ENCODE measurements at regions not wholly inside any gene's neighbourhood (a gene's known extent, or its start where the extent isn't known, plus 50 kb on each side); places are given as distances from the start of the nearest gene placed in this dataset.

GRCh38 chr7:110522761-110523200 lies 568.1 kb upstream of the LRRN3 start (continued):
- TF ChIP-seq, protein P1, sequence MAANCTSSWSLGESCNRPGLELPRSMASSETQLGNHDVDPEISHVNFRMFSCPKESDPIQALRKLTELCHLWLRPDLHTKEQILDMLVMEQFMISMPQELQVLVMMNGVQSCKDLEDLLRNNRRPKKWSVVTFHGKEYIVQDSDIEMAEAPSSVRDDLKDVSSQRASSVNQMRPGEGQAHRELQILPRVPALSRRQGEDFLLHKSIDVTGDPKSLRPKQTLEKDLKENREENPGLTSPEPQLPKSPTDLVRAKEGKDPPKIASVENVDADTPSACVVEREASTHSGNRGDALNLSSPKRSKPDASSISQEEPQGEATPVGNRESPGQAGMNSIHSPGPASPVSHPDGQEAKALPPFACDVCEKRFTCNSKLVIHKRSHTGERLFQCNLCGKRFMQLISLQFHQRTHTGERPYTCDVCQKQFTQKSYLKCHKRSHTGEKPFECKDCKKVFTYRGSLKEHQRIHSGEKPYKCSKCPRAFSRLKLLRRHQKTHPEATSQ (CRISPR knock-in tag; IDR thresholded peaks at IDR 0.05; ENCODE audit: borderline replicate concordance): peak; percentile 85; the same call in 1 of the 2 replicates
- TF ChIP-seq STAT5B (CRISPR knock-in tag; IDR thresholded peaks at IDR 0.05) (no peak), IRX3 (CRISPR knock-in tag; IDR thresholded peaks at IDR 0.05; ENCODE audit: borderline replicate concordance, low read depth) (peak; percentile 82; the same call in 1 of the 2 replicates), ZNF703 (CRISPR knock-in tag; IDR thresholded peaks at IDR 0.05; ENCODE audit: borderline replicate concordance) (no peak), SIN3A (IDR thresholded peaks at IDR 0.05; ENCODE audit: borderline replicate concordance, low read depth, low read length) (no peak), FOXP1 (IDR thresholded peaks at IDR 0.05) (peak; percentile 99), FOXP1 (CRISPR knock-in tag; IDR thresholded peaks at IDR 0.05) (peak; percentile 100), FOXM1 (CRISPR knock-in tag; IDR thresholded peaks at IDR 0.05) (no peak), TBL1XR1 (IDR thresholded peaks at IDR 0.05; ENCODE audit: borderline replicate concordance, low read length, partially characterized antibody) (peak; percentile 97), GABPA (IDR thresholded peaks at IDR 0.05; ENCODE audit: low read depth, low read length) (no peak), GABPA (CRISPR knock-in tag; IDR thresholded peaks at IDR 0.05; ENCODE audit: low read depth) (0 out of 2 replicates have a peak, but pooled peaks have one; percentile 30), HHEX (CRISPR knock-in tag; IDR thresholded peaks at IDR 0.05) (peak; percentile 96), SNRNP70 (IDR thresholded peaks at IDR 0.05; ENCODE audit: low read depth, low read length) (no peak), ZNF253 (CRISPR knock-in tag; IDR thresholded peaks at IDR 0.05; ENCODE audit: borderline replicate concordance) (no peak), ATRX (CRISPR knock-in tag; IDR thresholded peaks at IDR 0.05; ENCODE audit: borderline replicate concordance) (no peak), ZNF569 (CRISPR knock-in tag; IDR thresholded peaks at IDR 0.05; ENCODE audit: borderline replicate concordance) (no peak), FOXA1 (IDR thresholded peaks at IDR 0.05) (peak; percentile 76), FOXA1 (CRISPR knock-in tag; IDR thresholded peaks at IDR 0.05) (peak; percentile 85), ZBTB40 (IDR thresholded peaks at IDR 0.05) (no peak), ZBTB40 (CRISPR knock-in tag; IDR thresholded peaks at IDR 0.05) (peak; percentile 32; the same call in 1 of the 2 replicates), SMAD9 (CRISPR knock-in tag; IDR thresholded peaks at IDR 0.05) (no peak)
- TF ChIP-seq, protein P2, sequence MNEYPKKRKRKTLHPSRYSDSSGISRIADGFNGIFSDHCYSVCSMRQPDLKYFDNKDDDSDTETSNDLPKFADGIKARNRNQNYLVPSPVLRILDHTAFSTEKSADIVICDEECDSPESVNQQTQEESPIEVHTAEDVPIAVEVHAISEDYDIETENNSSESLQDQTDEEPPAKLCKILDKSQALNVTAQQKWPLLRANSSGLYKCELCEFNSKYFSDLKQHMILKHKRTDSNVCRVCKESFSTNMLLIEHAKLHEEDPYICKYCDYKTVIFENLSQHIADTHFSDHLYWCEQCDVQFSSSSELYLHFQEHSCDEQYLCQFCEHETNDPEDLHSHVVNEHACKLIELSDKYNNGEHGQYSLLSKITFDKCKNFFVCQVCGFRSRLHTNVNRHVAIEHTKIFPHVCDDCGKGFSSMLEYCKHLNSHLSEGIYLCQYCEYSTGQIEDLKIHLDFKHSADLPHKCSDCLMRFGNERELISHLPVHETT (CRISPR knock-in tag; conservative IDR thresholded peaks at IDR 0.05): no peak
